Caki2 (cell line): ENCODE measurements at regions not wholly inside any gene's neighbourhood (a gene's known extent, or its start where the extent isn't known, plus 50 kb on each side); places are given as distances from the start of the nearest gene placed in this dataset.
"Not testable (repeated sequence)": the region's sequence is repeated elsewhere in the genome, so short reads cannot be mapped to it uniquely, and the experiment has no call there.

Source experiments
- DNase-seq: peaks from one replicate; pipeline ENCODE4 v3.0.0-alpha.2; 2015; ENCODE audit warnings: low read depth
- in situ Hi-C: cut with HindIII; loops from 2 replicates; pipeline ENCODE4 v1.10.0; 2016; ENCODE audit warnings: low sequenced_read_pairs, low pct_unique_long_range_greater_than_20kb, mixed read lengths

GRCh38 chrX:1833656-1834360 is 218.9 kb downstream of the ASMT start:
- in situ Hi-C loops: no loop called here
- DNase-seq: no peak

GRCh38 chrX:1835056-1835455 is 220.2 kb downstream of the ASMT start:
- in situ Hi-C loops: no loop called here
- DNase-seq: no peak

GRCh38 chrX:1836683-1837082 is 221.8 kb downstream of the ASMT start:
- DNase-seq: no peak
- in situ Hi-C loops: no loop called here

GRCh38 chrX:1841746-1842145 is 226.9 kb downstream of the ASMT start:
- in situ Hi-C loops: no loop called here
- no peak for DNase-seq

- DNase-seq, in situ Hi-C loops: not testable (repeated sequence)
Observed at GRCh38 chrX:1847000-1847399, 232.1 kb downstream of the ASMT start.

GRCh38 chrX:1847790-1848189 is 232.9 kb downstream of the ASMT start:
- in situ Hi-C loops, DNase-seq: not testable (repeated sequence)

GRCh38 chrX:1851527-1851926 is 236.7 kb downstream of the ASMT start:
- no peak for DNase-seq
- in situ Hi-C loops: no loop called here

- in situ Hi-C loops: no loop called here
- DNase-seq: no peak
Observed at GRCh38 chrX:1852082-1852481, 237.2 kb downstream of the ASMT start.

GRCh38 chrX:1853447-1853846 is 238.6 kb downstream of the ASMT start:
- no peak for DNase-seq
- in situ Hi-C loops: no loop called here

GRCh38 chrX:1853916-1854315 is 239.1 kb downstream of the ASMT start:
- in situ Hi-C loops: no loop called here
- DNase-seq: no peak

GRCh38 chrX:1854861-1855260 is 240.0 kb downstream of the ASMT start:
- DNase-seq, in situ Hi-C loops: not testable (repeated sequence)

GRCh38 chrX:1859266-1859665 is 244.4 kb downstream of the ASMT start:
- DNase-seq, in situ Hi-C loops: not testable (repeated sequence)

- in situ Hi-C loops: no loop called here
- no peak for DNase-seq
Observed at GRCh38 chrX:1860936-1861594, 246.2 kb downstream of the ASMT start.

GRCh38 chrX:1863995-1864394 is 249.1 kb downstream of the ASMT start:
- in situ Hi-C loops, DNase-seq: not testable (repeated sequence)

GRCh38 chrX:1870421-1870820 is 255.6 kb downstream of the ASMT start:
- in situ Hi-C loops: no loop called here
- DNase-seq: no peak

- no peak for DNase-seq
- in situ Hi-C loops: no loop called here
Observed at GRCh38 chrX:1871887-1872286, 257.0 kb downstream of the ASMT start.

- in situ Hi-C loops: no loop called here
- DNase-seq: no peak
Observed at GRCh38 chrX:1873671-1874070, 258.8 kb downstream of the ASMT start.

GRCh38 chrX:1874416-1874815 is 259.6 kb downstream of the ASMT start:
- no peak for DNase-seq
- in situ Hi-C loops: no loop called here

- in situ Hi-C loops: no loop called here
- DNase-seq: no peak
Observed at GRCh38 chrX:1874899-1875298, 260.0 kb downstream of the ASMT start.

GRCh38 chrX:1876041-1876440 is 261.2 kb downstream of the ASMT start:
- no peak for DNase-seq
- in situ Hi-C loops: no loop called here
